CD4-positive, alpha-beta T cell (primary cell): ENCODE measurements at regions not wholly inside any gene's neighbourhood (a gene's known extent, or its start where the extent isn't known, plus 50 kb on each side); places are given as distances from the start of the nearest gene placed in this dataset.

Experiments used
- ATAC-seq: fragments of 200-7000 bp; cut with Tn5 transposase; one replicate; pipeline ENCODE4 v1.10.0; 2022; ENCODE audit warnings: mild to moderate bottlenecking; ENCODE audit not compliant: poor library complexity
- CTCF ChIA-PET: fragments of 350-600 bp; sonication (Branson Sonifier 250); formaldehyde crosslinking; loops from one replicate; lab custom pipeline; 2021; ENCODE audit warnings: antibody characterized with exemption, inconsistent platforms; lab: Charles Lee
- POLR2A ChIA-PET: fragments of 350-600 bp; sonication (Branson Sonifier 250); formaldehyde crosslinking; loops from one replicate; lab custom pipeline; 2021; ENCODE audit warnings: antibody characterized with exemption, inconsistent platforms; lab: Charles Lee
- DNase-seq, 14 experiments: peaks; one replicate each; pipeline ENCODE4 v3.0.0-alpha.2; 2013 to 2020; ENCODE audit warnings: mixed read lengths in 2 of 14
- H3K27ac ChIP-seq, 2 donors: one replicate each; pipeline versions ENCODE4 v1.5.1 to v1.7.0; 2013; ENCODE audit warnings: low read length in 2 of 2, low read depth in 1 of 2, mild to moderate bottlenecking in 1 of 2
- H3K27me3 ChIP-seq, 2 experiments: 1 replicate in 1 of 2; 2 replicates in 1 of 2; pipeline versions ENCODE4 v1.6.1 to v1.7.0; 2013; ENCODE audit warnings: low read length in 2 of 2, control low read depth in 1 of 2, mild to moderate bottlenecking in 1 of 2, moderate library complexity in 1 of 2; ENCODE audit not compliant: insufficient read depth in 2 of 2, control insufficient read depth in 1 of 2
- H3K36me3 ChIP-seq: one replicate; pipeline ENCODE4 v1.6.1; 2013; ENCODE audit warnings: low read length, control low read depth; ENCODE audit not compliant: insufficient read depth
- H3K4me1 ChIP-seq: one replicate; pipeline ENCODE4 v1.6.1; 2013; ENCODE audit warnings: low read length, control low read depth; ENCODE audit not compliant: insufficient read depth
- H3K4me3 ChIP-seq: one replicate; pipeline ENCODE4 v1.5.1; 2013; ENCODE audit warnings: mild to moderate bottlenecking, low read length, moderate library complexity
- H3K9me3 ChIP-seq, 2 experiments: 1 replicate in 1 of 2; 2 replicates in 1 of 2; pipeline versions ENCODE4 v1.6.1 to v1.7.0; 2013; ENCODE audit warnings: low read length in 2 of 2, mild to moderate bottlenecking in 2 of 2, control low read depth in 1 of 2, moderate library complexity in 1 of 2; ENCODE audit not compliant: control insufficient read depth in 1 of 2, insufficient read depth in 1 of 2
- H3K27ac Mint-ChIP-seq: one replicate; pipeline ENCODE4 v1.8.0; 2020; ENCODE audit warnings: mixed read lengths
- H3K27me3 Mint-ChIP-seq: one replicate; pipeline ENCODE4 v1.8.0; 2021; ENCODE audit warnings: mixed read lengths
- H3K36me3 Mint-ChIP-seq: one replicate; pipeline ENCODE4 v1.8.0; 2021; ENCODE audit warnings: low read depth, mixed read lengths
- H3K4me1 Mint-ChIP-seq: one replicate; pipeline ENCODE4 v1.8.0; 2021; ENCODE audit warnings: low read depth, mixed read lengths
- H3K4me3 Mint-ChIP-seq: one replicate; pipeline ENCODE4 v1.8.0; 2020; ENCODE audit warnings: mild to moderate bottlenecking, mixed read lengths
- H3K9me3 Mint-ChIP-seq: one replicate; pipeline ENCODE4 v1.8.0; 2020; ENCODE audit warnings: mixed read lengths
- intact Hi-C, 2 experiments: fragments of 100-400 bp; cut with DNase I in 1 of 2; cut with micrococcal nuclease in 1 of 2; formaldehyde crosslinking; loops; one replicate each; pipeline versions ENCODE4 v1.15.1 to v1.9.0; 2023 to 2025; cut with DNase I, micrococcal nuclease
- TF ChIP-seq, protein P1 (sequence below): fragments of 200-600 bp; IDR thresholded peaks from one replicate; pipeline ENCODE4 v1.8.0; 2022; ENCODE audit warnings: antibody characterized with exemption, mild to moderate bottlenecking

DNA sequence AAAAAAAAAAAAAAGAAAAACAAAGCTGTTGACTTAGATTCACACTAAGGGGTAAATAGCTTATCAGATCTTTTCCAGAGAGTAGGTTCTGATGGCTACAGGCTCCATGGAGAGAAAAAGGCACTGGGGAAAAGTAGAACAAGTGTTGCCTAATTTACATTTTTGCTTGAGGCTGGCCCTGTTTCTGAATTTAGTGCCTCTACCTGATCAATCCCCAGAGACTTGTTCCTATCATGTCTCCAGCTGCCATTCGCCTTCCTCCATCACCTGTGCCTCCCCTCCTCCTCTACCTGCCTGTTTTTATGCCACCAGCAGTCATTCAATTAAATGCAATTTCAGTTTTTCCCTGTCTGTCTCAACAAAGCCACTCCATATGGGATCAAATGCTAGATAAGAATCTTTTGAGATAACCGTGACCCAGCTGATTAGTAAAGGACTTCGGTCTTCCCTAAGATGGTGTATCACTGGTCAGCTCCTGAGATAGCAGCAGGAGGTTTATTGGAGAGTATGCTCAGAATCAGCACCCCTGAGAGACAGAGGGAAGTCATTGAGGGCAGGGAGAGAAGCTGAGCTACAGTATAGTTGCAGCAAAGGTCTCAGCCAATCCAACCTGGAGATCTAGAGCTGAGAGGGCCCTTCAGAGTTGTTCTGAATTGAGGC is 88.1 kb upstream of the GADL1 start:
- Mint-ChIP-seq H3K27me3 (peaks cover 4% of the 10 kb centered on the region), H3K4me3 (no peak overlapping the region), H3K9me3 (no peaks in the 10 kb centered on the region), H3K36me3 (no peaks in the 10 kb centered on the region), H3K27ac (no peak overlapping the region), H3K4me1 (no peaks in the 10 kb centered on the region)
- CTCF ChIA-PET: no interaction called here
- H3K36me3 ChIP-seq: no peaks in the 10 kb centered on the region
- no peak overlapping the region for H3K4me3 ChIP-seq
- no peaks in the 10 kb centered on the region for H3K27me3 ChIP-seq
- intact Hi-C loops: no loop called here
- no peaks in the 10 kb centered on the region for H3K9me3 ChIP-seq
- no peak for ATAC-seq
- no peak overlapping the region for H3K27ac ChIP-seq
- TF ChIP-seq, protein P1, sequence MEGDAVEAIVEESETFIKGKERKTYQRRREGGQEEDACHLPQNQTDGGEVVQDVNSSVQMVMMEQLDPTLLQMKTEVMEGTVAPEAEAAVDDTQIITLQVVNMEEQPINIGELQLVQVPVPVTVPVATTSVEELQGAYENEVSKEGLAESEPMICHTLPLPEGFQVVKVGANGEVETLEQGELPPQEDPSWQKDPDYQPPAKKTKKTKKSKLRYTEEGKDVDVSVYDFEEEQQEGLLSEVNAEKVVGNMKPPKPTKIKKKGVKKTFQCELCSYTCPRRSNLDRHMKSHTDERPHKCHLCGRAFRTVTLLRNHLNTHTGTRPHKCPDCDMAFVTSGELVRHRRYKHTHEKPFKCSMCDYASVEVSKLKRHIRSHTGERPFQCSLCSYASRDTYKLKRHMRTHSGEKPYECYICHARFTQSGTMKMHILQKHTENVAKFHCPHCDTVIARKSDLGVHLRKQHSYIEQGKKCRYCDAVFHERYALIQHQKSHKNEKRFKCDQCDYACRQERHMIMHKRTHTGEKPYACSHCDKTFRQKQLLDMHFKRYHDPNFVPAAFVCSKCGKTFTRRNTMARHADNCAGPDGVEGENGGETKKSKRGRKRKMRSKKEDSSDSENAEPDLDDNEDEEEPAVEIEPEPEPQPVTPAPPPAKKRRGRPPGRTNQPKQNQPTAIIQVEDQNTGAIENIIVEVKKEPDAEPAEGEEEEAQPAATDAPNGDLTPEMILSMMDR: no peak
- no peaks in the 10 kb centered on the region for H3K4me1 ChIP-seq
- POLR2A ChIA-PET: no interaction called here
- no peak for DNase-seq

DNA sequence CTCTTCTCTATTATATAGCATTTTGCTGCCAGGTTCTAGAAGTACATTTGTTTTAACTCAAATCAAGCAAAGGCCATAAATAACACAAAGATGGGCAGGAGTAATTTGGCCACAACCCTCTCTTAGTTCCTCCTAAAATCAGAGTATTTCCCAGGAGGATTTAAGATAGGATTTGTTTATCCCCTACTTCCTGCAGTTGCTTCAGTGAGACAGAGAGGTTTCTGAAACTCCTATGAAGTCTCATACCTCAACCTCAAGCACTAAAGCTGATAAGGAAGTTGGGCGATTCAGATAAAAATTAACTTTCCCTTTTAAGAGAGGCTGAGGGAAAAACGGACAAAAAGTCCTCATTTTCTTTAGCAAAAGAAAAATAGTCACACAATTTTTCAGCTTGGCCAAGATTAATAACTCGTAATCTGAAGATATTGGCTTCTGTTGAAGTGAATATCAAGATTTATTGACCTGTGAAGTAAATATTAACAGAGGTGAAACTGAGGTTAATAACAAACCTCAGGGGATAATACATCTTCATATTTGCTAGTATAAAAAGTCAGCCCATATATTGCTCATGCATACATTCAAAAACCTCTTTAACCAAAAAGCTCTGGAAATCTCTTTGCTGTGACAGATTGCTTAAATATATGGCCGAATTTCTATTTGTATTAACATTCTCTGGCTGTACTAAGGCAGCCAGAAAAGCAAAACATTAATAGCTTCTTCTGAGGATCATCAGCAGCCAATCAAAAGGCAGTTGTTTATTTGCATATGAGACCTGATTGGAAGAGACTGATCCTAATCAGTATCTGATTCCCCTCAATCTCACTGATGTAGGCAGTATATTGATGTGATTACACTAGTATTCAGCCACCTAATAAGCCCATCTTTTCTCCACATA is 90.6 kb upstream of the GADL1 start:
- Mint-ChIP-seq H3K9me3 (no peaks in the 10 kb centered on the region), H3K27me3 (peaks cover 4% of the 10 kb centered on the region), H3K4me1 (no peaks in the 10 kb centered on the region), H3K27ac (no peak overlapping the region), H3K4me3 (no peak overlapping the region), H3K36me3 (no peaks in the 10 kb centered on the region)
- ChIA-PET CTCF (interaction anchor here (0.7 kb wide), 1 partner anchor 455 kb away, joined by 3 read pairs; no protein-coding TSS in a partner anchor), POLR2A (no interaction called here)
- intact Hi-C loops: no loop called here
- H3K36me3 ChIP-seq: no peaks in the 10 kb centered on the region
- H3K4me3 ChIP-seq: no peak overlapping the region
- ATAC-seq (no peak), DNase-seq (no peak)
- no peaks in the 10 kb centered on the region for H3K4me1 ChIP-seq
- TF ChIP-seq, protein P1: no peak
- no peaks in the 10 kb centered on the region for H3K27me3 ChIP-seq
- H3K27ac ChIP-seq: no peak overlapping the region
- no peaks in the 10 kb centered on the region for H3K9me3 ChIP-seq

DNA sequence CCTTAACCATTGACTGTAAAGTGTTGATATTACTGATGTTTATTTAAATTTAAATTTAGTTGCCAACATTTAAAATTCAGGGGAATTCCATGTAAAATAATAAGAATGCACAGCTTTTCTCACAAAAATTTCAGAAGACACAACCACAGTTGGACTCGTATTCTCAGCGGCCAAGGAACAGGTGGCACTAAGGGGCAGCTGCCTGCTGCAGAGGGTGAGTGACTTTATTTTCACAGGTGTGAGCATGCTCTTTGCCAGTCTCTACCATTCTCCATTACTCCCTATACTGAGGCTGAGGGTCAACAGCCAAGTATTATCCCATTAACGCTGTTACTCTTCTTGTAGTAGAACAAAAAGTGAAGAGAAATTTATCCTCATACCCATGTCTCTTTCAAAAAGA is 92.1 kb upstream of the GADL1 start:
- Histone ChIP-seq H3K36me3 (no peaks in the 10 kb centered on the region), H3K27me3 (no peaks in the 10 kb centered on the region), H3K9me3 (no peaks in the 10 kb centered on the region), H3K4me3 (no peak overlapping the region), H3K27ac (no peak overlapping the region), H3K4me1 (no peaks in the 10 kb centered on the region)
- TF ChIP-seq, protein P1: no peak
- Mint-ChIP-seq H3K27me3 (peaks cover 4% of the 10 kb centered on the region), H3K4me3 (no peak overlapping the region), H3K4me1 (no peaks in the 10 kb centered on the region), H3K36me3 (no peaks in the 10 kb centered on the region), H3K27ac (no peak overlapping the region), H3K9me3 (no peaks in the 10 kb centered on the region)
- no peak for DNase-seq
- POLR2A ChIA-PET: no interaction called here
- intact Hi-C loops: no loop called here
- CTCF ChIA-PET: interaction anchor here (0.7 kb wide), 1 partner anchor 756 kb away, joined by 3 read pairs; no protein-coding TSS in a partner anchor
- ATAC-seq: no peak
